HPDE6-E6E7 (cell line): ENCODE measurements at regions not wholly inside any gene's neighbourhood (a gene's known extent, or its start where the extent isn't known, plus 50 kb on each side); places are given as distances from the start of the nearest gene placed in this dataset.
"Not testable (repeated sequence)": the region's sequence is repeated elsewhere in the genome, so short reads cannot be mapped to it uniquely, and the experiment has no call there.

ENCODE experiments used
- DNase-seq: peaks from one replicate; pipeline ENCODE4 v3.0.0; 2011; ENCODE audit warnings: missing footprints; ENCODE audit errors: extremely low spot score

- no peak for DNase-seq
Observed at GRCh38 chr1:187952446-187952845, 1123.7 kb downstream of the PLA2G4A start.

GRCh38 chr1:187956975-187957374 lies 1128.2 kb downstream of the PLA2G4A start:
- no peak for DNase-seq

GRCh38 chr1:187958207-187958606 lies 1129.5 kb downstream of the PLA2G4A start:
- no peak for DNase-seq

- DNase-seq, result no peak
Observed at GRCh38 chr1:187959062-187959461, 1130.3 kb downstream of the PLA2G4A start.

GRCh38 chr1:187960125-187960638 lies 1131.4 kb downstream of the PLA2G4A start:
- no peak for DNase-seq

- DNase-seq, result no peak
Observed at GRCh38 chr1:187961895-187962294, 1133.1 kb downstream of the PLA2G4A start.

GRCh38 chr1:187971851-187972250 lies 1143.1 kb downstream of the PLA2G4A start:
- DNase-seq, result no peak

- no peak for DNase-seq
Observed at GRCh38 chr1:187977298-187977697, 1148.5 kb downstream of the PLA2G4A start.

GRCh38 chr1:187985145-187985896 lies 1156.6 kb downstream of the PLA2G4A start:
- DNase-seq, result no peak

GRCh38 chr1:187985897-187986654 lies 1157.3 kb downstream of the PLA2G4A start:
- DNase-seq, result no peak

GRCh38 chr1:187987236-187987776 lies 1158.6 kb downstream of the PLA2G4A start:
- no peak for DNase-seq

GRCh38 chr1:187991944-187992343 lies 1163.2 kb downstream of the PLA2G4A start:
- no peak for DNase-seq

GRCh38 chr1:187996780-187997179 lies 1168.0 kb downstream of the PLA2G4A start:
- no peak for DNase-seq

- DNase-seq, result peak; percentile 6
Observed at GRCh38 chr1:187999973-188000372, 1171.2 kb downstream of the PLA2G4A start.

- DNase-seq, result not testable (repeated sequence)
Observed at GRCh38 chr1:188003687-188004086, 1174.9 kb downstream of the PLA2G4A start.

- no peak for DNase-seq
Observed at GRCh38 chr1:188004849-188005248, 1176.1 kb downstream of the PLA2G4A start.

- DNase-seq, result no peak
Observed at GRCh38 chr1:188006354-188006753, 1177.6 kb downstream of the PLA2G4A start.

GRCh38 chr1:188013222-188013849 lies 1184.6 kb downstream of the PLA2G4A start:
- DNase-seq, result not testable (repeated sequence)

GRCh38 chr1:188017921-188018320 lies 1189.2 kb downstream of the PLA2G4A start:
- no peak for DNase-seq

GRCh38 chr1:188022661-188023060 lies 1193.9 kb downstream of the PLA2G4A start:
- DNase-seq, result no peak

- DNase-seq, result no peak
Observed at GRCh38 chr1:188023206-188023605, 1194.5 kb downstream of the PLA2G4A start.

- peak; percentile 37 for DNase-seq
Observed at GRCh38 chr1:188027613-188028012, 1198.9 kb downstream of the PLA2G4A start.
